Stimulated activated naive CD4-positive, alpha-beta T cell (primary cell): ENCODE measurements at regions not wholly inside any gene's neighbourhood (a gene's known extent, or its start where the extent isn't known, plus 50 kb on each side); places are given as distances from the start of the nearest gene placed in this dataset.
"Not testable (repeated sequence)": the region's sequence is repeated elsewhere in the genome, so short reads cannot be mapped to it uniquely, and the experiment has no call there.

ENCODE experiments used
- DNase-seq, 6 experiments: peaks; one replicate each; lab custom pipeline; 2025; lab: John Stamatoyannopoulos, UW

DNA sequence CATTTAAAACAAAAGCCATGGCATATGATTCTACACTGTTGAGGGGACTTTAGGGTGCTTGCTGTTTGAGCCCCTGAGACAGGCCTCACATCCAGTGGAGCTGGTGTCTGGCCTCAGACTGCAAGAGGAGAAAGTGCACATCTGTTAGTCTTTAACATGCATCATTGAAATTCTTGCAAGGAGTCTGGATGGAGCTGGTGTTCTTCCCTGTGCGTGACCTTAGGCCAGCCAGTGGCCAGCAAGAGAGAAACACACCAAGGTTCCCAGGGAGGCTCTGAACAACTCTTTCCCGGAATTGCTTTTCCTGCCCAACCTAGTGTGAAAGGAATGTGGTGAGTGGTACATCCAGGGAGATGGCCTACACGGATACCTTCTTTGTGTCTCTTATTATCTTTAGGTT, 282.8 kb upstream of the TNC start:
- DNase-seq, result no peak

DNA sequence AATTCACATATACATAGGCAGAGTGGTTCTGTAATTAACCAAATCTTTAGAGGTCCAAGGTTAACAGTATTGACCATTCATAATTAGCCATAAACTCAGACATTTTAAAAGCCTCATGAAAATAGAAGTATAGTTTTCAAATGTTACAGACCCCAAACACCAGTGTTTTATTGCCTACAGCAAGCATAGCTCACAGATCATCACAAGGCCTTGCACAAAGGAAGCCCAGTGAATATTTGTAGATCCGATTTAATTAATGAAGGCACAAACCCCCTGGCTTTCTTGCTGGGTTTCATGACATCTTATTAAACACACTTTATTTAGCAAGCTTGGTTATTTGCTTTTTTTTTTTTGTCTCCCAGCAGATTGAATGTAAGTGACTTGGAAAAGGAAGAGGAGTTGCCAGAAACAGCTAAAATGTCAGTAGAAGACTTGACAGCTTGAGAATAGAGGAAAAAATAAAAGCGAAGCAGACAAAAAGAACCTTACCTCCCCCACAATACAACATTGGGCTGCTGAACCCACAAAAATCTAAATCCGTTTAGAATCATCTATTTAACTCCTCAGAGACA, 283.9 kb upstream of the TNC start:
- no peak for DNase-seq

DNA sequence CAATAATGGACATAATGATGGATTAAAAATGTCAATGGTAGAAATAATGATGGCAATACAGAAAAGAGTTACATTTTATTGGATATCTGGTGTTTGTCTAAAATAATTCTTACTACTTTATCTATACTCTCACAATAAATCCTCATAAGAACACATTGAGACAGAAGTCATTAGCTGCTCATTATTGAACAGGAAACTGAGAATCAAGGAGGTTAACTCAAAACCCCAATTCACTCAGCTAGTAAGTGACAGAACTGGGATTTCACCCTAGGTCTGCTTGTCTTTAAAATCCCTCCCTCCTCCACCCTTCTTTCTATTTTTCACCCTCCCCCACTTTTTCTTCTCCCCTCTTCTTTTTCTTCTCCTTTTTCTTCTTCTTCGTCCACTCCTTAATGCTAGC, 285.8 kb upstream of the TNC start:
- DNase-seq, result no peak

DNA sequence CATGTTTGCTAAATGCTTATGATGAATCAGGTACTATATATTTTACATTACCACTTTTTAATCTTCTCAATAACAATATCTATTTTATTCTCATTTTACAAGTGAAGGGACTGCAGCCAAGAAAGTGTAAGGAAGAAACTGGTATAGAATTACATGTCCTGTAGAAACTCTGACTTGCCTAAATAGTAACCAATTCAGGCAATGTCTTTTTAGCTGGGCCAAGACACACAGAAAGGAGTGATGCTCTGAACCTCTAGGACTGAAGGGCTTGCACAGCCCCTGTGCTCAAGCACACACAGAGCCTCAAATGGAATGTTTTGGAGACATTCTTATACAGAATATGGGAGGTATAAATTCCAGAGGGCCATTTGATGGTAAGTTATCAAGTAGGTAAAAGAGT, 286.4 kb upstream of the TNC start:
- DNase-seq, result no peak

DNA sequence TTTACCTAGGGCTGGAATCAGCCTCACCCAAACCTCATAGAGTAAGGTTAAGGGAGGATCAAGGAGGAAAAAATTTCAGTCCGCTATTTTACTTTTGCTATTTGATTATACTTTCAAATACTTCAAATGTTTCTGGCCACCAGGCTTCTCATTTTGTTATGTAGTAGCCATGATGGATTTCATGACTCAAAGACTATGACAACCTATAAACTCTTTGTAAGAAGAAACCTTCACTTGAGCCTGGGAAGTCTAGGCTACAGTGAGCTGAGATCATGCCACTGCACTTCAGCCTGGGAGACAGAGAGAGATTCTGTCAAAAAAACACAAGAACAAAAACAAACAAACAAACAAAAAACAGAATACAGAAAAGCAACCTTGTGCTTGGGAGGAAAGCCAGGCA, 293.6 kb upstream of the TNC start:
- DNase-seq, result no peak

DNA sequence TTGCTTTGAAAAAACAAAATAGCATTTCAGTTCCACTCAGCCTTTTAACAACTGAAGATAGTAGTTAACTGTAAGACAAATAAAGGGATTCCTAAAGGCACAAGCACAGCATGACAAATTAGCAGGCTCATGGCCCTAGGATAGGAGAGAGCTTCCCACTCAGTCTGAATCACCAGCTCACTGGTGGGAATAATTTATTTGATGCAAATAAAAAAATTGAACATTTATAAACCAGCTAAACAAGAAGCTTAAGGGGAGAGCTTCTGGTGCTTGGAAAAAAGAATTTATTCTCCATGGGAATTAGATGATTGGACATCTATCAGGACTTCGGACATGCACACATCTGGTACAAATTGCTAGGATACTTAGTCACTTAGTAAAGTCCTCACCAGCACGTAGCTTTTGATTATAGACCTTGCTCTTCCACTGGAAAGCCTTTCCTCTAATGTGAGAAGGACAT, 294.1 kb upstream of the TNC start:
- no peak for DNase-seq

DNA sequence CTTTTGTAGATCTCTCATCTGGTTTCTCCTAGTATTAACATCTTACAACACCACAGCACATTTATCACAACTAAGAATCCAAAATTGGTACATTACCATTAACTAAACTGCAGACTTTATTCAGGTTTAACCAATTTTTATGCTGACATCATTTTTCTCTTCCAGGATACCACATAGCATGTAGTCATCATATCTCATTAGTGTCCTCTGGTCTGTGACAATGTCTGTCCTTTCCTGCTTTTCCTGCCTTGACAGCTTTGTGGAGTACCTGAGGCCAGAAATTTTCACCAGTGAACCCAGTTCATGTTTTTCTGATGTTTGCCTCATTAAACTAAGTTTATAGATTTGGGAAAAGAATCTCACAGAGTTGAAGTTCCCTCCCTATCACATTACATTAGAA, 294.7 kb upstream of the TNC start:
- DNase-seq, result no peak

DNA sequence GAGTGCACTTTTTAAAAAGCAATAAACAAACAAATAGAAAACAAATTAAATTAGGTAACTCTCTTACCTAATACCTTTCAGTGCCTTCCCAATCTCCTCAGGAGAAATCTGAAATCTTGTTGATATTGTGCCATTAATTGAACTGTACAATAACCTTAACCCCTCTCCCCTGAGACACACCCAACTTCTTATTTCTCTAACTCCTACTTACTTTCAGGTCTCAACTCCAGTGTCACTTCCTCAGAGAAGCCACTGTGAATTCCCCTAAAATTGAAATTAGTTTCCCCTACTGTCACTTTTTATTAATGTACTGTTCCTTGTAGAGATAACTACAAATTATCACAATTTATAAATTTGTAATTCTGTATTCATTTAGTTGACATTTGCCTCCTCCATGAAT, 295.3 kb upstream of the TNC start:
- DNase-seq, result no peak

DNA sequence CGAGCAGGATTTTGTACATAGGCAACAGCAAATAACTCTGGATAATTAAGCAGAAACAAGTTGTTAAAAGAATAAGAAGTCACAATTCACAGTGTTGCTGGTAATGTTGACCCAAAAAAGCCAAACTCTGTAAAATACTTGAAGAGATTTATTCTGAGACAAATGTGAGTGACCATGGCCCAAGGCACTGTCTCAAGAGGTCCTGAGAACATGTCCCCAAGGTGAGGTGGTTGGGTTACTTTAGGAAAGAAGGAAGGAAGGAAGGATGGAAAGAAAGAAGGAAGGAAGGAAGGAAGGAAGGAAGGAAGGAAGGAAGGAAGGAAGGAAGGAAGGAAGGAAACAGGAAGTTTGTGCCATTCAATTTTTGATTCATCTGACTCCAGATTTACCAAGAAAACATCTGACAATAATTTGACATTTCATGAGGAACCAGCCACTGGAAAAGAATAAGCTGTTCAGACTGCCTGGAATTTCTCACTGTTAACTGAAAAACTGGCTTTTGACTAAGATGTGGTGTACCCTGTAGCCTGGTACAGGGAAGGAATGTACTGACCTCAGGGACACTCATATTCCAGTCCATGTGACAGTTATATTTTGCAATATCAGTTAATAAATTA, 295.9 kb upstream of the TNC start:
- DNase-seq, result no peak

DNA sequence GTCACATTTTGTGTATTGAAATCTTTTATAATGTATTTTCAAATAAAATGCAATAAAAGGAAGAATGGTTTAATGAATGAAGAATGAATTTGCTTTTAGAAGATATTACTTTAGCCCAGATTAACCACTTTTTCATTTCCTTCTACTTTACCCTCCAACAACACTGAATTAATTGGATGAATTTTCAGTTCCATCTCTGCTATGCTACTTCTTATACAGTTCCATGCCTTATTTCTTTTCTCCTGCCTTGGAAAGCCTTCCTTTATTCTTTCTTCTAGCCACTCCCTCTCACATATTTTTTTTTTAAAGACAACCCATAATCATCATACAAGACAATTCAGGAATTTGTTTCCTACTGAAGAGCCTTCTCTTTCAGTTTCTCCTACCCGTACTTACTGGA, 296.6 kb upstream of the TNC start:
- DNase-seq, result no peak

DNA sequence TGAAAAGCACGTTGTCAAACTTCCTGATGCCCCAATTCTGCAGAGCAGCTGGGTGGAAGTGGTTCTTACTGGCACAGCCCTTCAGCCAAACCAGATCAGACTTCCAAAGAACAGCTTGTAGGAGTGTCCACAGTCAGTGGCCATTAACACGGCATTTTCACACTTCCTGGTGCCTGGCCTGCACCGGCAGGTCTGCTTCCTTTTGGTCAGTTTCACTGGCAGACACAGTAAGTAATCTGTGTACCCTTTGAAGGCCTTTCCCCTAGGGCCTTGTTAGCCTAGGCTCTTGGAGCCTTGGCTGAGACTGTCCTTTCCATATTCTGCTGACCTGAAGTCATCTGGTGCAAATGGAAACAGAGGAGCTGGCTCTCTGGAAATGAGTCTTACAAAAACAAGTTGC, 297.5 kb upstream of the TNC start:
- DNase-seq, result no peak

DNA sequence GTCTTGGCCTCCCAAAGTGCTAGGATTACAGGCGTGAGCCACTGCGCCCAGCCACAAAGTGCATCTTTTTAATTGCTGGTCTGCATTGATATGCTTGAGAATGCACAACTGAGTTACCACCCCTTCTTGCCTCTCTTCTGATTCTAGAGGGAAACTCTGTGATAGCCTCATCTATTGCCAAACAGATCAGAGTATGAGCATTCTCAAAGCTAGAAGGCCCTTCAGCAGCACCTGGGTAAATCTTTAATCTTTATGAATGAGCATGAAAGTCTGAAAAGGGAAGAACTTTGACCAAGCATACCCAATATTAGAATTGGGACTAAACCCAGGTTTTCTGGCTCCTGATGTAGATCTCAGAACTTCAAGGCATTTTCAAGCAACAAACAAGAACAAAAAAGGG, 298.3 kb upstream of the TNC start:
- no peak for DNase-seq

DNA sequence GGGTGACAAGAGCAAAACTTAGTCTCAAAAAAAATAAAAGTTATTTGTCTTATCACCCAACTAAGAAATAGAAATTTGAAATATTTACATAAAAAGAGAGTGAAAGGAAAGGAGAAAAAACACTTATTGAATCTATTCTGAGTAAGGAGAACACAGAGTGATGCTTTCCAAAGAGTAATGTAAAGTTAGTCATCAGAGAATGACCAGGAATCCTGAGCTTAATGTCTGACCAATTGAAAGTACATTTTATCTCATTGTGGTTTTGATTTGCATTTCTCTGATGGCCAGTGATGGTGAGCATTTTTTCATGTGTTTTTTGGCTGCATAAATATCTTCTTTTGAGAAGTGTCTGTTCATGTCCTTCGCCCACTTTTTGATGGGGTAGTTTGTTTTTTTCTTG, 300.2 kb upstream of the TNC start:
- not testable (repeated sequence) for DNase-seq

DNA sequence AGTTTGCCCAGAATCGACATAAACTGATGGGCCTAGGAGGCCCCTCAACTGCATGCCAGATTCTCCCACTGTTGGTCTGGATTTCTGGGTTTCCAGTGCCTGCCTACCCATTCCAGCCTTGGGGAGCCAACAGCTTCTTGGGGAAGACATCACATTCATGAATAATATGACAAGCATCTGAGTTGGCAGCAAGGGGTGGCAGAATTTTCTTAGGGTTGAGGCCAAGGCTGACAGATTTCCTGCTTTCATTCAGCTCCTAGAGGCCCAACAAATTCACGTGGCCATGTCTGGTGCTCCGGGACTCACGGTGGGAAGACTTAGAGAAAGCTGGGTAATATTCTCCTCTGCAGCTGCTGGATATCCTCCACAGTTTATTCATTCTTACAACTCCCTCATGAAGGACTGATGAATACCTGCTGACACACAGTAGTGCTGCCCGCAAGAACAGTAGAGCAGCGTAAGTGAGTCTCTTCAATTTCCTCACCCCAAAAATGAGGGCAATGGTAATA, 305.0 kb upstream of the TNC start:
- no peak for DNase-seq

DNA sequence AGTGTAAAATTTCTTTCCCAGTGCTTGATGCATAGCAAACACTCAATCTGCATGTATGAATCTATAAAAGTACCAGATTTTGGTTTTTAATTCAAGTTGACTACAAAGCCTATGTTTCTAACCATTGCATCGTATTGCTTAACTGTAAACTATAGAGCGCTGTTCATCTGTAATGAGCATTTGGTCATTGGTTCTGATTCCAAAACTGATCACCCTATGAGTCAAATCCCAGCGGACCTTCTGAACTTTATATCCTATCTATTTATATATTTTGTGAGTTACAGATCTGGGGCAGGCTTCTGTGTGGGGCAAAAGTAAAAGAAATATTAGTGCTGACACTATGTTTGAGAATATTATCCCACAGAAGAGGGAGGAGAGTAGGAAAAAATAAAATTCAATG, 305.7 kb upstream of the TNC start:
- no peak for DNase-seq

DNA sequence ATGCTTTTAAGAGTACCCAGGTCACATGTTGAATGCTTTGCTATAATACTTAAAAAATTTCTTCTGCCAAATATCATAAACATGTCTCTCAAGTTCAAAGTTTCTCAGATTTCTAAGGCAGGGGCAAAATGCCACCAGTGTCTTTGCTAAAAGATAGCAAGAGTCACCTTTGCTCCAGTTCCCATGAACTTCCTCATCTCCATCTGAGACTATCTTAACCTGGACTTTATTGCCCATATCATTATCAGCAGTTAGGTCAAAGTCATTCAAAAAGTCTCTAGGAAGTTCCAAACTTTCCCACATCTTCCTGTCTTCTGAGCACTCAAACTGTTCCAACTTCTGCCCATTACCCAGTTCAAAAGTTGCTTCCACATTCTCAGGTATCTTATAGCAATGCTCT, 307.6 kb upstream of the TNC start:
- no peak for DNase-seq

DNA sequence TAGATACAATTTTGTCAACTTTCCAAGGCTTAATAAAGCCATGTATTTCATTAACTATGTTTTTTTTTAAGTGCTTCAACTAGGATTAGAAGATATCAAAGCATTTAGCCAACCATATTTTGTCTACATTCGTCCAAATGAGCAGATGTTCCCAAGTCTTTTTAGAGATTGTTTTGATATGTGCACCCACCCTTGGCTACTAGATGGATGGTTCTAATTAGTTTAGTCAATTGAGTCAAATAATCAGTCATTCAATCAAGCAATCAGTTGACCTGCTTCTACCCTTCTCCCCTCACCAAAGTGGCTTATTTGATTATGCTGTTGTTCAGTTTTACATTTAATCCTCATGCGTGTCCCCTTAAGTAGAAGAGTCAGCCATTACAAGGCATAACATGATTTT, 319.5 kb upstream of the TNC start:
- no peak for DNase-seq

DNA sequence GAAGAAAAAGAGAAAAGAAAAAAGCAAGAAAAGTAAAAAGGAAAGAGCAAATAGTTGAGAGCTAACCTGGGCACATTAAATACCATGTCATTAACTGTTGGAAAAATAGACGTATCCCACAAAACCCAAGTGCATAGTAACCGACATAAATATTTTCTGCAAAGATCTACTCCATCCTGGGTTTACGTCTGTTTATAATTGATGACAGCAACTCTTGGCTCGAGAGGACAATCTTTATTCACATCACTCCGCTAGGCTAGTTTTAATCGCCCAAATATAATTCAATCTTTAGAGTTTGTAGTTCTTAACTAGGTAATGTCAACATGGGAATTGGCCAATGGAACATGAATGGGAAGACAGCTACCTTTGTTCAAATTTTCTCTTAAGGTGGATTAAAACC, 321.7 kb upstream of the TNC start:
- no peak for DNase-seq

DNA sequence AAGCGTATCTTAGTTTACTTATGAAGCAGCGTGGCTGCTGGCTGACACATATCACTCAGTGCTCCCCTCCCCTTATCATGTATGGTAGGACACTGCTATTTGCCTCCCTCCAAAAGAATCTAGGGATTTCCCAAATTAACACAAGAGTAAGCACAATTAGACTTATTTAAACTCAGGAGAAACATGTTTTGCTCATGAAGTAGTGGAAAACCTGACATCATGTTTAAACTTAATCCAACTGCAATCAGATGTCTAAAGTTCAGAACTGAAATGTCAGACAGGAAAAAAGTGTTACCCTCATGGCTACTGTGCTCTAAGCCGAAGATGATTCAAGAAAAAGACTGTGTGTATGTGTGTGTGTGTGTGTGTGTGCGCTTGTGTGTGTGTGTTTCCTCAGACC, 324.1 kb upstream of the TNC start:
- DNase-seq, result no peak

DNA sequence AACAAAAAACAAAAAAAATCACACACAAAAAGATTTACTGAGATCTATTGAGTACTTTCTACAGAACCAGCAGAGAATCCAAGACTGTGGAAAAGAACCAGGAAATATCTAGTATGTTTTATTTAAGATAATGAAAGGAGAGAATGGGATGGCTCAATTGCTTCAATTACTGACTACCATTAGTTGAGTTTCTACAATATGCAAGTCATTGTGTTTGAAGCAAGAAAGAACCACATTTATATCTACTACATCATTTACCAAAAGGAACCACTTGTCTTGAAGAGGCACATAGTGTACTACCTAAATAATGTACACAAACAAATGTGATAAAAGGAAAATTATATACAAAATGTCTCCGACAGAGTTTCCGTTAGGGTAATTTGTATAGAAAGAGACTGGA, 325.9 kb upstream of the TNC start:
- no peak for DNase-seq

DNA sequence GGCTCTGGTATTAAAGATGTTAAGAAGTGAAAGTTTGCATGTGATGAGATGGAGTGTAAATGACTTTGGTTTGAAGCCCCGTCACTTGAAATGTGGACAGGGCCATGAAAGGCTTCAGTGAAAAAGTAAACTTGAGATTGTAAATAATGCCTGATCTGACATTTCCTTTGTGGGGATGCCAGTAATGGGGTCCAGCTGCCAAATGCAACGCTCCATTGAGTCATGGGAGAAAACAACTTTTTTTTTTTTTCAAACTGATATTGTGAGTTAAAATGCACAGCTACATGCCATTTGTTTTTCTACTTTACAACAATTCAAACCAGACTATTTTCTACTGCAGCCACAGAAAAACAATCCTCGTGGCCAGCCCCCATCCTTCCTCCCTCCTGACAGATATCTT, 327.0 kb upstream of the TNC start:
- no peak for DNase-seq

DNA sequence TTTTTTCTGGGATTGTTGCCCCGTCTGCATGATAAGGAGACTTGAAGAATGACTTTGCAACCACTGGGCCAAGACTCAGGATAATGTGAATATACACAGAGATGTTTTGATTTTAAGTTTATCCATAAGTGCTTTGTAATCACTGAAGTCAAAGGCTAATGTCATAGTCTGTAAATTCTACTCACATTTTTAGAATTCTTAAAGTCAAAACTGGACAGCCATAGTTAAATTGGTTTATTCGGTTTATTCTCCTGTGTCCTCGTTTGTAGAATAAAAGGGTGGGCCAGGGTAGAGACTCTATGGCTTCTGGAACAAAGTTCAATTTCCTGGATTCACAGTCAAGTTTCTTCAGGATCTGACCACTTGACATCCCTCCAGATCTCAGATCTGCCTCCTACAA, 327.7 kb upstream of the TNC start:
- no peak for DNase-seq

DNA sequence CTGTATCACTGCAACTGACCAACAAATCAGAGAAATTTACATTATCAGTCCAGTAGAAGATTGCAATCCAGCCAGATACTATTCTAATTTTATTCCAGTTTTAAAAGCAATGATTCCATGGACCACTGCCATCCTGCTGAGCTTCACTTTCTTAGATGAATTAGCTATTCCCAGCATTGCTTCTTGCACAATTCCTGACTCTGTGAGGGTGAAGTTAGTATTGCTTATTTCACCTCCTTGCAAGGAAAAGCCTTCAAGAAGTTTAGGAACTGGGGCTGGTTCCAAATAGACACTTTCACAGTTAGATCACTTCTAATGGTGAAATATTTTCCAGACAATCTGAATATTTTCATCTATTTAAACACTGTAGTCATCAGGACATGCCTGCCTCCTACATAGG, 338.6 kb upstream of the TNC start:
- DNase-seq, result no peak

DNA sequence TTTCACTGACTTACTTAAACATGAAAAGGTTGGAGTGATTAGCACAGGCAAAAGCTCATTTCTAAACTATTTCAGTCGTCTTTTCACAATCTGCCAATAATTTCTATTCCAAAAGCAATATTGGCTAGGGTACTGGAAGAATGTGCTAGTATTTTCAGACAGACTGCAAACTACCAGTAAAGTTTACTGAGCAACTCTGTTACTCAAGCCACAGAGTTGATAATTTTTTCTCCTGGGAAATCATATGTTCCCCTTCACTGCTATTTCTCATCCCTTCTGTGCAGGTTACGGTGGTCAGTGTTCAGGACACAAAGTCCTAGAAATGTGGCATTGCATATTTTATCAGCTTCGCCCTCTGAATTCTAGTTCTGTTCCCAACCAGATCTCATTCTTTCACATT, 343.3 kb upstream of the TNC start:
- DNase-seq, result no peak
